Breast epithelium (tissue), 3 donors: ENCODE measurements at regions not wholly inside any gene's neighbourhood (a gene's known extent, or its start where the extent isn't known, plus 50 kb on each side); places are given as distances from the start of the nearest gene placed in this dataset.

Source experiments
- POLR2A ChIP-seq: fragments of 450-650 bp; IDR thresholded peaks from one replicate; pipeline ENCODE4 v1.6.1; 2016; ENCODE audit warnings: antibody characterized with exemption, mild to moderate bottlenecking, moderate library complexity
- TF ChIP-seq, protein P1 (sequence below), 3 donors: fragments of 450-650 bp; IDR thresholded peaks; one replicate each; pipeline ENCODE4 v1.5.1; 2016 to 2017; ENCODE audit warnings: antibody characterized with exemption in 3 of 3, mild to moderate bottlenecking in 3 of 3, moderate library complexity in 3 of 3

DNA sequence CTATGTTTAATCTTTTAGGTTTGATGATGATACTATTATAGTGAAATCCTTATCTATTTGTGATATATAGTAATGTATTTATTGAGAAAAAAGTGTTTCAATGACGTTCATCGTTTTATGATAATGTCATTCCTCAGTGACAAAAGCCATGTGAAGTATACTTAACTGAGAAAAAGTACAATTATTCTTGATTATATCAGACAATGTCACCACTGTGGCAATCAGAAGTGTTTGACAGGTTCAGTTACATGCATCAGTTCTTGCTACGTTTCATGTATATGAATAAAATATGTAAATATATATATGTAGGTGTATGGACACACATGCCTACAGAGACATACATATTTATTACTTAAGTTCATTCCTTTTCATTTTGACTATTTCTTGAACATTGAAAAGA lies 341.5 kb upstream of the CDH10 start:
- TF ChIP-seq, protein P1, sequence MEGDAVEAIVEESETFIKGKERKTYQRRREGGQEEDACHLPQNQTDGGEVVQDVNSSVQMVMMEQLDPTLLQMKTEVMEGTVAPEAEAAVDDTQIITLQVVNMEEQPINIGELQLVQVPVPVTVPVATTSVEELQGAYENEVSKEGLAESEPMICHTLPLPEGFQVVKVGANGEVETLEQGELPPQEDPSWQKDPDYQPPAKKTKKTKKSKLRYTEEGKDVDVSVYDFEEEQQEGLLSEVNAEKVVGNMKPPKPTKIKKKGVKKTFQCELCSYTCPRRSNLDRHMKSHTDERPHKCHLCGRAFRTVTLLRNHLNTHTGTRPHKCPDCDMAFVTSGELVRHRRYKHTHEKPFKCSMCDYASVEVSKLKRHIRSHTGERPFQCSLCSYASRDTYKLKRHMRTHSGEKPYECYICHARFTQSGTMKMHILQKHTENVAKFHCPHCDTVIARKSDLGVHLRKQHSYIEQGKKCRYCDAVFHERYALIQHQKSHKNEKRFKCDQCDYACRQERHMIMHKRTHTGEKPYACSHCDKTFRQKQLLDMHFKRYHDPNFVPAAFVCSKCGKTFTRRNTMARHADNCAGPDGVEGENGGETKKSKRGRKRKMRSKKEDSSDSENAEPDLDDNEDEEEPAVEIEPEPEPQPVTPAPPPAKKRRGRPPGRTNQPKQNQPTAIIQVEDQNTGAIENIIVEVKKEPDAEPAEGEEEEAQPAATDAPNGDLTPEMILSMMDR (IDR thresholded peaks at IDR 0.05) = no peak
- TF ChIP-seq POLR2A = no peak
